ENCODE measurements at regions not wholly inside any gene's neighbourhood (a gene's known extent, or its start where the extent isn't known, plus 50 kb on each side); places are given as distances from the start of the nearest gene placed in this dataset.

DNA sequence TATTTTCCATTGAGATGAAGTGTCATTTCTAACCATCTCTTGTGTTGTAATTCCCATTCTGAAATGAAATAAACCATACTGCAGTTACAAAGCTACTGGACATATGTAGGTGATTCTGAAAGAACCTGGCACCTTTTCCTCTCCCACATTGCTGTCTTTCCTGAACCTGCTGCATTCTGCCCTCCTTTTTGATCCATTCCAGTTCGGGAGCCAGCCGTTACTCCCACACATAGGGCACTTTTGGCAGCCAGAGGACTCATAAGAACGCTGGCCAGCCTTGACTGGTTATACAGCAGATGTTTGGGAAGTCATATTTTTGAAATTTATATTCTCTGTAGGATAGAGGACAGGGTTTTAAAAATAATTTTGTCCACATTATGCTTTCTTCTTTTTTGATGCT, 369.8 kb upstream of the CDH7 start:
- ChIA-PET CTCF (no interaction called here), POLR2A (no interaction called here)
- no peak for FAIRE-seq
- Histone ChIP-seq H3K4me3 (no peak overlapping the region), H3K4me1 (no peaks in the 10 kb centered on the region), H3K9me3 (no peaks in the 10 kb centered on the region), H3K4me2 (no peak overlapping the region), H3K27ac (no peak overlapping the region)
- ATAC-seq: no peak
- 0% methylated on average over 3 of the region's 3 CpGs for WGBS (ENCODE audit: missing lambda C conversion rate)
- TF ChIP-seq CHD2 (IDR thresholded peaks at IDR 0.05; ENCODE audit: low read length, partially characterized antibody): no peak
- no peak for TF ChIP-seq ZSCAN20 (CRISPR knock-in tag; IDR thresholded peaks at IDR 0.05)
- no peak for TF ChIP-seq RCOR1 (IDR thresholded peaks at IDR 0.05; ENCODE audit: low read depth, low read length)
- TF ChIP-seq RFX5 (IDR thresholded peaks at IDR 0.05): no peak
- TF ChIP-seq HOXB13 (CRISPR knock-in tag; IDR thresholded peaks at IDR 0.05; ENCODE audit: low read depth): no peak
- no peak for TF ChIP-seq MAFK (IDR thresholded peaks at IDR 0.05; ENCODE audit: partially characterized antibody)
- TF ChIP-seq ZNF302 (CRISPR knock-in tag; IDR thresholded peaks at IDR 0.05): no peak
- TF ChIP-seq KDM5A (IDR thresholded peaks at IDR 0.05): no peak
- TF ChIP-seq RNF2 (IDR thresholded peaks at IDR 0.05; ENCODE audit: borderline replicate concordance, low read depth): no peak
- DNase-seq (ENCODE audit: low read depth in 1 of 2, low spot score in 1 of 2): no peak

- ATAC-seq: no peak
These were observed 370.2 kb upstream of the CDH7 start for GRCh38 chr18:65380571-65380970.

DNA sequence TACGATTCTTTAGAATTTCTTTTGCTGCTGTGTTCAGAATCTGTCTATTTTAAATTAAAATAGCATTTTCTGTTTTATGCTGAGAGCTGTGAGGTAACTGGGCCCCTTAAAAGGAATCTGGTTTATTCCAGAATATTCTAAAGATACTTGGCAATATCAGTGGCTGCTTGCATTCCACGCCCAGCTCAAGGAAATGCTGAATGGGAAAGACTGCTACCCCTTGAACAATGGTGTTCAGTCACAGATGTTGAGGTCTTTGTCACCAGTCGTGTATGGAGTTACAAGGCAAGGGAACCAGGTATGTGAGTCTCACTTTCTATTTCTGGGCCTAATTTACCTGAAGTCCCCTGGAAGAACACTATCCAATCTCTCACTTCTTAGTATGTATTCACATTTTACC, 377.9 kb upstream of the CDH7 start:
- no peak for ATAC-seq
- POLR2A ChIA-PET: no interaction called here
- CTCF ChIA-PET: no interaction called here
- H3K4me3 ChIP-seq: no peak overlapping the region
- DNase-seq (ENCODE audit: low read depth in 1 of 2, low spot score in 1 of 2): no peak
- TF ChIP-seq PHF8 (IDR thresholded peaks at IDR 0.05; ENCODE audit: borderline replicate concordance, low read depth) (no peak), HOXB13 (CRISPR knock-in tag; IDR thresholded peaks at IDR 0.05; ENCODE audit: low read depth) (no peak), MAFK (IDR thresholded peaks at IDR 0.05; ENCODE audit: partially characterized antibody) (no peak), HES2 (IDR thresholded peaks at IDR 0.05) (no peak), ZNF302 (CRISPR knock-in tag; IDR thresholded peaks at IDR 0.05) (no peak)
- no peaks in the 10 kb centered on the region for H3K9me3 ChIP-seq
- WGBS (ENCODE audit: missing lambda C conversion rate): 23% methylated on average over 3 of the region's 3 CpGs
- H3K4me2 ChIP-seq: no peak overlapping the region
- no peaks in the 10 kb centered on the region for H3K4me1 ChIP-seq
- FAIRE-seq: no peak
- no peak overlapping the region for H3K27ac ChIP-seq

More at GRCh38 chr18:65380571-65380970, 370.2 kb upstream of the CDH7 start:
- POLR2A ChIA-PET: no interaction called here
- no peak overlapping the region for H3K4me3 ChIP-seq
- H3K4me1 ChIP-seq: no peaks in the 10 kb centered on the region
- DNase-seq (ENCODE audit: low read depth in 1 of 2, low spot score in 1 of 2): no peak
- H3K4me2 ChIP-seq: no peak overlapping the region
- no peak overlapping the region for H3K27ac ChIP-seq
- no peak for FAIRE-seq
- peak; percentile 40 for TF ChIP-seq MAFK (IDR thresholded peaks at IDR 0.05; ENCODE audit: partially characterized antibody)
- no peak for TF ChIP-seq KDM1A (IDR thresholded peaks at IDR 0.05; ENCODE audit: low read depth)
- TF ChIP-seq, protein P1, sequence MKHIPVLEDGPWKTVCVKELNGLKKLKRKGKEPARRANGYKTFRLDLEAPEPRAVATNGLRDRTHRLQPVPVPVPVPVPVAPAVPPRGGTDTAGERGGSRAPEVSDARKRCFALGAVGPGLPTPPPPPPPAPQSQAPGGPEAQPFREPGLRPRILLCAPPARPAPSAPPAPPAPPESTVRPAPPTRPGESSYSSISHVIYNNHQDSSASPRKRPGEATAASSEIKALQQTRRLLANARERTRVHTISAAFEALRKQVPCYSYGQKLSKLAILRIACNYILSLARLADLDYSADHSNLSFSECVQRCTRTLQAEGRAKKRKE (CRISPR knock-in tag; IDR thresholded peaks at IDR 0.05; ENCODE audit: low read depth): no peak
- no peaks in the 10 kb centered on the region for H3K9me3 ChIP-seq
- CTCF ChIA-PET: no interaction called here

DNA sequence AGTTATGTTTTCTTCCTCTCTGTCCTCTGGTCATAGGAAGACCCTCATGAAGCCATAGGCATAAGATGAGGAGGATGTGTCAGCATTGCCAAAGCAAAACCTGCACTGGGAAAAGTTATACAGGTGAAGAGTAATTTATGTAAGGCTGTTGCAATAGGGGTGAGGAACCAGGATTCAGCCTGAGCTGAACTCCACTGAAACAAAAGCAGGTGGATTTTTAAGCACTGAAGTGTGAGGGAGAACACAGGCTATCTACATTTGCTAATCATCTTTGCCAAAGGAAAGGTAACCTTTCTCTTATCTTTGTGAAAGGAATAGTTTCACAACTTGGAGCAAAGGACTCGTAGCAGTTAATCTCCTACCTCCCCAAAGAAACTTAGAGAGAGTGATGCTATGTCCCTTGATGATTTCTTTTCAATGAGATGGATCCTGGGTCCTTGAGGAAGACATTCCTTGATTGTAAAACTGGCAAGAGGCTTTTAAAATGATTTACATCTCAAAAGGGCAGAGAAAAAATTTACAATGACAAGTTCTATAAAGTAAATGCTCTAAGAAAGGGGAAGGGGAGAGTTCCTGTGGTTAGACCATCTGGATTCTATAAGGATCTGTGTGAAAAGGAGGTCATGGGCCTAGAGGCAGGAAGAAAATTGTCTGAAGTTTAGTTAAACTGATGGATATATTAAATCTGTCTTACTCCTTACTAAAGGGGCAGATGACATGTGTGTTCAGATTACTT, 385.4 kb upstream of the CDH7 start:
- TF ChIP-seq ZNF302 (CRISPR knock-in tag; IDR thresholded peaks at IDR 0.05) (no peak), NPAS2 (CRISPR knock-in tag; IDR thresholded peaks at IDR 0.05; ENCODE audit: borderline replicate concordance) (no peak), CBX8 (IDR thresholded peaks at IDR 0.05) (no peak), POLR2AphosphoS2 (conservative IDR thresholded peaks at IDR 0.05; ENCODE audit: low read length) (no peak), HOXB5 (CRISPR knock-in tag; IDR thresholded peaks at IDR 0.05) (no peak), HES2 (IDR thresholded peaks at IDR 0.05) (no peak)
- TF ChIP-seq, protein P2, sequence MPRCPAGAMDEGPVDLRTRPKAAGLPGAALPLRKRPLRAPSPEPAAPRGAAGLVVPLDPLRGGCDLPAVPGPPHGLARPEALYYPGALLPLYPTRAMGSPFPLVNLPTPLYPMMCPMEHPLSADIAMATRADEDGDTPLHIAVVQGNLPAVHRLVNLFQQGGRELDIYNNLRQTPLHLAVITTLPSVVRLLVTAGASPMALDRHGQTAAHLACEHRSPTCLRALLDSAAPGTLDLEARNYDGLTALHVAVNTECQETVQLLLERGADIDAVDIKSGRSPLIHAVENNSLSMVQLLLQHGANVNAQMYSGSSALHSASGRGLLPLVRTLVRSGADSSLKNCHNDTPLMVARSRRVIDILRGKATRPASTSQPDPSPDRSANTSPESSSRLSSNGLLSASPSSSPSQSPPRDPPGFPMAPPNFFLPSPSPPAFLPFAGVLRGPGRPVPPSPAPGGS (IDR thresholded peaks at IDR 0.05): no peak
- WGBS (ENCODE audit: missing lambda C conversion rate): 0% methylated on average over 1 of the region's 1 CpG
- DNase-seq (ENCODE audit: low read depth in 1 of 2, low spot score in 1 of 2) (no peak), ATAC-seq (no peak), FAIRE-seq (no peak)
- CTCF ChIA-PET: no interaction called here
- H3K27ac ChIP-seq: no peak overlapping the region
- no peaks in the 10 kb centered on the region for H3K4me1 ChIP-seq
- no peaks in the 10 kb centered on the region for H3K9me3 ChIP-seq
- H3K4me2 ChIP-seq: no peak overlapping the region
- no peak overlapping the region for H3K4me3 ChIP-seq
- POLR2A ChIA-PET: no interaction called here
